Heart left ventricle (tissue), 13 donors: ENCODE measurements at regions not wholly inside any gene's neighbourhood (a gene's known extent, or its start where the extent isn't known, plus 50 kb on each side); places are given as distances from the start of the nearest gene placed in this dataset.

ENCODE experiments used
- POLR2A ChIP-seq, 2 donors: fragments of 450-650 bp; IDR thresholded peaks; one replicate each; pipeline ENCODE4 v1.6.1; 2017; ENCODE audit warnings: antibody characterized with exemption in 2 of 2, mild to moderate bottlenecking in 2 of 2, moderate library complexity in 2 of 2
- TF ChIP-seq, protein P1 (sequence below), 12 donors: fragments of 200-600 bp; sonication (generic) in 4 of 12; IDR thresholded peaks; one replicate each; pipeline versions ENCODE4 v1.5.0 to v1.8.0; 2018 to 2022; ENCODE audit warnings: antibody characterized with exemption in 12 of 12, mild to moderate bottlenecking in 5 of 12
- donor health status: ischemic (EF 13 %, LVEDD 7.1; RV severe dilation, severe dysfunction).
- donor health status: DM: no; HTN: yes; CAD: no.
- donor health status: DM: no; HTN: no; CAD: no.
- donor health status: ischemic (EF 25% LVEDD 6.9; RV normal size, moderate dysfunction).
- donor health status: ischemic (EF 25% LVEDD 5.7; RV mildly dilated, moderate dysfunction).
- donor health status: ischemic (EF 35%, LVEDD 5.7; RV mildly dilated, moderate dysfunction).
- donor health status: nonischemic (EF 11% LVEDD 7.7; RV severe dilation, severe dysfunction).
- donor health status: DM: yes; HTN: yes; CAD: no.
- donor health status: PGD.
- donor health status: ischemic (EF 29% LVEDD 5.4; RV normal size, mild dysfunction).
- donor health status: nonischemic (EF 23%, LVEDD 6.1; RV moderate dilation, normal function).

DNA sequence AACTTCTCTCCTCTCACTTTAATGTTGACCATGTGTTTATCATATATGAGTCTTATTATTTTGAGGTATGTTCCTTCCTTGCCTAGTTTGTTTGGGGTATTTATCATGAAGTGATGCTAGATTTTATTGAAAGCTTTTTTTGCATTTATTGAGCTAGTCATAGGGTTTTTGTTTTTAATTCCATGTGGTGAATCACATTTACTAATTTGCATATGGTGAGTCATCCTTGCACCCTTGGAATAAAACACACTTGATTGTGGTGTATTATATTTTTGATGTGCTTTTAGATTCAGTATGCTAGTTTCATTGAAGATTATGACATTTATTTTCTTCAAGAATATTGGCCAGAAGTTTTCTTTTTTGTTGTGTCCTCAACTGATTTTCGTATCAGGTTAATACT is 464.6 kb downstream of the PCDH18 start:
- no peak for TF ChIP-seq POLR2A (IDR thresholded peaks at IDR 0.05)
- TF ChIP-seq, protein P1, sequence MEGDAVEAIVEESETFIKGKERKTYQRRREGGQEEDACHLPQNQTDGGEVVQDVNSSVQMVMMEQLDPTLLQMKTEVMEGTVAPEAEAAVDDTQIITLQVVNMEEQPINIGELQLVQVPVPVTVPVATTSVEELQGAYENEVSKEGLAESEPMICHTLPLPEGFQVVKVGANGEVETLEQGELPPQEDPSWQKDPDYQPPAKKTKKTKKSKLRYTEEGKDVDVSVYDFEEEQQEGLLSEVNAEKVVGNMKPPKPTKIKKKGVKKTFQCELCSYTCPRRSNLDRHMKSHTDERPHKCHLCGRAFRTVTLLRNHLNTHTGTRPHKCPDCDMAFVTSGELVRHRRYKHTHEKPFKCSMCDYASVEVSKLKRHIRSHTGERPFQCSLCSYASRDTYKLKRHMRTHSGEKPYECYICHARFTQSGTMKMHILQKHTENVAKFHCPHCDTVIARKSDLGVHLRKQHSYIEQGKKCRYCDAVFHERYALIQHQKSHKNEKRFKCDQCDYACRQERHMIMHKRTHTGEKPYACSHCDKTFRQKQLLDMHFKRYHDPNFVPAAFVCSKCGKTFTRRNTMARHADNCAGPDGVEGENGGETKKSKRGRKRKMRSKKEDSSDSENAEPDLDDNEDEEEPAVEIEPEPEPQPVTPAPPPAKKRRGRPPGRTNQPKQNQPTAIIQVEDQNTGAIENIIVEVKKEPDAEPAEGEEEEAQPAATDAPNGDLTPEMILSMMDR (IDR thresholded peaks at IDR 0.05): no peak
